WERI-Rb-1 (cell line): ENCODE measurements at regions not wholly inside any gene's neighbourhood (a gene's known extent, or its start where the extent isn't known, plus 50 kb on each side); places are given as distances from the start of the nearest gene placed in this dataset.

ENCODE experiments used
- DNase-seq: peaks from one replicate; pipeline ENCODE4 v3.0.0-alpha.2; 2020
- H3K27ac ChIP-seq: fragments of 250-450 bp; sonication (Bioruptor Pico); 2 replicates; pipeline ENCODE4 v1.5.1; 2020; ENCODE audit warnings: mild to moderate bottlenecking, moderate library complexity
- H3K27me3 ChIP-seq: fragments of 250-450 bp; sonication (Bioruptor Pico); 2 replicates; pipeline ENCODE4 v1.5.1; 2021; ENCODE audit warnings: mild to moderate bottlenecking, low read depth, moderate library complexity; ENCODE audit not compliant: insufficient read depth, severe bottlenecking
- H3K36me3 ChIP-seq: fragments of 250-450 bp; sonication (Bioruptor Pico); 2 replicates; pipeline ENCODE4 v1.5.1; 2020; ENCODE audit warnings: mild to moderate bottlenecking, moderate library complexity
- H3K4me3 ChIP-seq: 2 replicates; pipeline ENCODE4 v1.5.1; 2011; ENCODE audit warnings: low read depth, mild to moderate bottlenecking, control low read depth, low read length
- H3K9me3 ChIP-seq: fragments of 250-450 bp; sonication (Bioruptor Pico); 2 replicates; pipeline ENCODE4 v1.5.1; 2021; ENCODE audit warnings: mild to moderate bottlenecking, moderate library complexity; ENCODE audit not compliant: severe bottlenecking
- TF ChIP-seq, protein P1 (sequence below): IDR thresholded peaks from 2 replicates; pipeline ENCODE4 v1.5.1; 2011; ENCODE audit warnings: low read depth, mild to moderate bottlenecking, control low read depth, inconsistent platforms, low read length

DNA sequence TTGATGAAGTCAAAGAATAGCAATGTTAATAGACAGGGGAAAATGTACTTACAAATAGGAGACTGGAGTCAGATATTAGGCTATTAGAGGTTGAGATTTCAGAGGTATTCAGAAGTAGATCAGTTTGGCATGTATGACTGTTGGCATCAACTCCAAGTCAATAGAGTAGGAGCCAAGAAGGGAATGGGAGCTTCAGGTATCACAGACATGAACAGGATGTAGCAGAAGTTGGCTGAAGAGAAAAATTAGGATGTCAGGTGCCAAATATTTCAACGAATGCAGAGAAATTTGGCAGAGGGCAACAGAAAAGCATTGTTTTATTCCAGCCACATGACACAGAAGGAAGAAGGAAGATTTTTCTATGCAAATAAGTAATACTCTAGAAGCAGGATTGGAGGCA is 69.7 kb downstream of the GLYATL1 start:
- H3K27ac ChIP-seq = no peak overlapping the region
- H3K4me3 ChIP-seq = no peak overlapping the region
- H3K27me3 ChIP-seq = peaks cover 55% of the 10 kb centered on the region

DNA sequence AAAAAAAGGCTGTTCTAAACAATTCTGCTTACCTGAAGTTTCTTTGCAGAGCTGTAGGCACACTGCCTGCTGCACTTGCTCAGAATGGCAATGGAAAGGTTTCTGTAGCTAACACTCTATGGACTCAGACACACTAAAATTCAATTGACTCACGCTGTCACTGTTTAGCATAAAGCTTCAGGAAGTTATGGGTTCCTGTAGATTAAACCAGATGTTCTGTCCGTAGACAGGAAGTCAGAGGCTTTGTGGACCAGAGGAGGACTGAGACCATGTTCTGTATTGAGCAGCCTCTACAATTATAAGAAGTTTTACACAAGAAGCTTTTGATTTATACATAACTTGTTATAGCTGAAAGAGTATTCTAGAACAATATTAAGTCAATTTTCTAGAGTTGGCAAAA is 70.4 kb downstream of the GLYATL1 start:
- TF ChIP-seq, protein P1, sequence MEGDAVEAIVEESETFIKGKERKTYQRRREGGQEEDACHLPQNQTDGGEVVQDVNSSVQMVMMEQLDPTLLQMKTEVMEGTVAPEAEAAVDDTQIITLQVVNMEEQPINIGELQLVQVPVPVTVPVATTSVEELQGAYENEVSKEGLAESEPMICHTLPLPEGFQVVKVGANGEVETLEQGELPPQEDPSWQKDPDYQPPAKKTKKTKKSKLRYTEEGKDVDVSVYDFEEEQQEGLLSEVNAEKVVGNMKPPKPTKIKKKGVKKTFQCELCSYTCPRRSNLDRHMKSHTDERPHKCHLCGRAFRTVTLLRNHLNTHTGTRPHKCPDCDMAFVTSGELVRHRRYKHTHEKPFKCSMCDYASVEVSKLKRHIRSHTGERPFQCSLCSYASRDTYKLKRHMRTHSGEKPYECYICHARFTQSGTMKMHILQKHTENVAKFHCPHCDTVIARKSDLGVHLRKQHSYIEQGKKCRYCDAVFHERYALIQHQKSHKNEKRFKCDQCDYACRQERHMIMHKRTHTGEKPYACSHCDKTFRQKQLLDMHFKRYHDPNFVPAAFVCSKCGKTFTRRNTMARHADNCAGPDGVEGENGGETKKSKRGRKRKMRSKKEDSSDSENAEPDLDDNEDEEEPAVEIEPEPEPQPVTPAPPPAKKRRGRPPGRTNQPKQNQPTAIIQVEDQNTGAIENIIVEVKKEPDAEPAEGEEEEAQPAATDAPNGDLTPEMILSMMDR = no peak
- Histone ChIP-seq H3K4me3 (no peak overlapping the region), H3K27ac (no peak overlapping the region)

More for the DNA sequence above, 69.7 kb downstream of the GLYATL1 start:
- Histone ChIP-seq H3K9me3 (no peaks in the 10 kb centered on the region), H3K36me3 (no peaks in the 10 kb centered on the region)
- TF ChIP-seq, protein P1 = no peak
- no peak for DNase-seq

DNA sequence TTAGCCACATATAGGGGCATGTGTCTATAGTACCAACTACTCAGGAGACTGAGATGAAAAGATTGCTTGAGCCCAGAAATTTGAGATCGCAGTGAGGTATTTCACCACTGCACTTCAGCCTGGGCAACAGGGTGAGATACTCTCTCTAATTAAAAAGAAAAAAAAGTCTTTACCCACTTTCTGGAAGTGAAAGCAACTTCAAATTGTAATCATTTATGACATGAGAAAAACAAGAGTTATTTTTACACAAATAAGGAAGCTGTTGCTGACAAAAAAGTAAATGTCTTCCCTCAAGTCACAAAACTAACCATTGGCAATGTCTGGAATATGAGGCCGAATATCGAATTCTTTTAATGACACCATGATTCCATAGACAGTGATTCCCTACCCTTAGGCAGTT is 71.4 kb downstream of the GLYATL1 start:
- Histone ChIP-seq H3K27me3 (peaks cover 54% of the 10 kb centered on the region), H3K27ac (no peak overlapping the region), H3K9me3 (no peaks in the 10 kb centered on the region), H3K4me3 (no peak overlapping the region), H3K36me3 (no peaks in the 10 kb centered on the region)
- DNase-seq = no peak
- TF ChIP-seq, protein P1 = no peak

More for the DNA sequence above, 70.4 kb downstream of the GLYATL1 start:
- Histone ChIP-seq H3K27me3 (peaks cover 55% of the 10 kb centered on the region), H3K9me3 (no peaks in the 10 kb centered on the region), H3K36me3 (no peaks in the 10 kb centered on the region)
- DNase-seq = no peak

DNA sequence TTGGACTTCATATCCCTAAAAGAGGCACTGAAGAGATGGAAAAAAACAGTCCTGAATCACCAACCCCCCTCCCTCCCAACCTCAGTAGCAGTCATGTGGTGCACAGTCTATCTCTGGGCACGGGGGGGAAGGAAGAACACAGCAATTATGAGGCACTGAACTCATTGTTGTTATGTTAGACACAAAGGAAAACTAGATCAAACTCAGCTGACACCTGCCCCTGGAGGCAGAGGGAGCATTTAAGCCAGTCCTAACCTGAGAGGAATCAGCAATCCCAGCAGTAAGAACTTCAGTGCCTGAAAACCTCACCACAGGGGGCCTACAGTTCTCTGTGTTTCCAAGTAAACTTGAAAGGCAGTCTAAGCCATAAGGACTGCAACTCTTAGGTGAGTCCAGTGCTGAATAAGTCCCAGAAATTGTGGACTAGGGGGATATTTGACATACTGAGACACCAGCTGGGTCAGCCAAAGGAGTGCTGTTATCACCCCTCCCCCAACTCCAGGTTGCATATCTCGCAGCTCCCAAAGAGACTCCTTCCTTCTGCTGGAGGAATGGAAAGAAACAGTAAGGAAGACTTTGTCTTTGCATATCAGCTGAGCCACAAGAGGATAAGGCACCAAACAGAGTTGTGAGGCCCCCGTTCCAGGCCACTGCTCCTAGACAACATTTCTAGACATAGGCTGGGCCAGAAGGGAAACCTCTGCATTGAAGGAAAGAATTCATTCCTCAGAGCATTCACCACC is 72.5 kb downstream of the GLYATL1 start:
- H3K36me3 ChIP-seq = no peaks in the 10 kb centered on the region
- no peaks in the 10 kb centered on the region for H3K9me3 ChIP-seq
- no peak overlapping the region for H3K4me3 ChIP-seq
- peaks cover 45% of the 10 kb centered on the region for H3K27me3 ChIP-seq
- TF ChIP-seq, protein P1 = no peak
- no peak overlapping the region for H3K27ac ChIP-seq
- no peak for DNase-seq

DNA sequence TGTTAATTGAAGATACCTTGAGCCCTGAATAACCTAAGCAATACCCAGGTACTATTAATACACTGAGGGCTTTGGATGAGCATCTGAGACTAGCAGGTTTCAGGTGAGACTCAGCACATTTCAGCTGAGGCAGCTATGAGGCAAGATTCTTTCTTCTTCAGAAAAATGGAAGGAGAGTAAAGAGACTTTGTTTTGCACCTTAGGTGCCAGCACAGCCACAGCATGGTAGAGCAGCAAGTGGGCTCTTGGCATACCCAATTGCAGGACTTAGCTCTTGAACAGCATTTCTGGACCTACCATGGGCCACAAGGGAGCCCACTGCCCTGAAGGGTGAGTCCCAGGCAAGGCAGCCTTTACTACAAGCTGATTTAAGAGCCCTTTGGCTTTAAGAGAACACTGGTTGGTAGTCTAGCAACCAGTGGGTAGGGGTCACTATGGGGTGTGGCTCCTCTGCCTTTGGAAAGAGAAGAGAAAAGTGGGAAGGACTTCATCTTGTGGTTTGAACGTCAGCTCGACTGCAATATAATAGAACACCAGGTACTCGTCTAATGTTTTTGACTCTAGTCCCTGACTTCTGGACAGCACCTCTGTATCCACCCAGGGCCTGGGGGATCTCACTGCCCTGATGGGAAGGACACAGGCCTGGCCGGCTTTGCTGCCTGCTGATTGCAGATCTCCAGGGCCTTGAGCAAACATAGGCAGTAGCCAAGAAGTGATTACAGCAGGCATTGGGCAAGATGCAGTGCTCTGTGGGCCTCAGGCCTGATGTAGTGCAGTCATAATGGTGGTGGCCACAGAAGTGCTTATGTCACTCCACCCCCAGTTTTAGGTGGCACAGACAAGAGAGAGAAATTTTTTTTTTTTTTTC is 73.3 kb downstream of the GLYATL1 start:
- Histone ChIP-seq H3K4me3 (no peak overlapping the region), H3K27me3 (peaks cover 40% of the 10 kb centered on the region), H3K36me3 (no peaks in the 10 kb centered on the region), H3K27ac (no peak overlapping the region), H3K9me3 (no peaks in the 10 kb centered on the region)
- DNase-seq = no peak
- TF ChIP-seq, protein P1 = no peak
